Endothelial cell of umbilical vein (primary cell): ENCODE measurements at regions not wholly inside any gene's neighbourhood (a gene's known extent, or its start where the extent isn't known, plus 50 kb on each side); places are given as distances from the start of the nearest gene placed in this dataset.

Experiments used
- EZH2 ChIP-seq: IDR thresholded peaks from 2 replicates; pipeline ENCODE4 v1.6.1; 2012; ENCODE audit warnings: borderline replicate concordance, low read depth, mild to moderate bottlenecking, moderate library complexity, low read length, inconsistent platforms; ENCODE audit not compliant: severe bottlenecking
- JUN ChIP-seq: IDR thresholded peaks from 2 replicates; pipeline ENCODE4 v1.6.1; 2011; ENCODE audit warnings: borderline replicate concordance, low read depth; ENCODE audit not compliant: insufficient read length, insufficient read depth
- POLR2A ChIP-seq: IDR thresholded peaks from 2 replicates; pipeline ENCODE4 v1.6.1; 2012; ENCODE audit warnings: low read depth, mild to moderate bottlenecking, control low read depth, low read length
- TF ChIP-seq, protein P1 (sequence below), 2 donors: IDR thresholded peaks; 1 replicate in 1 of 2; 2 replicates in 1 of 2; pipeline ENCODE4 v1.5.1; 2011; ENCODE audit warnings: low read length in 2 of 2, mild to moderate bottlenecking in 2 of 2, moderate library complexity in 2 of 2, control low read depth in 1 of 2, inconsistent platforms in 1 of 2, low read depth in 1 of 2; ENCODE audit not compliant: insufficient read depth in 1 of 2; ENCODE audit errors: extremely low read depth in 1 of 2
- TF ChIP-seq, protein P2 (sequence below): IDR thresholded peaks from 2 replicates; pipeline ENCODE4 v1.6.1; 2011; ENCODE audit not compliant: insufficient read depth, insufficient read length

DNA sequence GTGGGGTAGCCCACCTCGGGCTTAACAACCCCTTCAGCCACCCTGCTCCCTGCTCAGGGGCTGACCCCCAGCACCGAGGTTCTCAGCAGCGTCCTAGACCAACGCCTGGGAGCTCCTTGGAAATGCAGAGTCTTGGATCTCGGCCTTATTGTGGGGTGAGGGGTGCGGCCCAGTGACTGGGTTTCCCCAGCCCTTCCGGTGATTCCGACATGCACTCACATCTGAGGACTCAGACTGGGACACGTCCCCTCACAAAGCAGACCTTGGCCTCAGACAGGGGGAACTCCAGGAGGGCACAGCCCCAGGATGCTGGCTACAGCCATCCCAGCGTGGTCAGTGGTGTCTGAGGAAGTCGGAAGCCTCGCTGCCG lies 117.7 kb downstream of the RFLNA start:
- TF ChIP-seq EZH2 (no peak), POLR2A (no peak), JUN (no peak)
- TF ChIP-seq, protein P1, sequence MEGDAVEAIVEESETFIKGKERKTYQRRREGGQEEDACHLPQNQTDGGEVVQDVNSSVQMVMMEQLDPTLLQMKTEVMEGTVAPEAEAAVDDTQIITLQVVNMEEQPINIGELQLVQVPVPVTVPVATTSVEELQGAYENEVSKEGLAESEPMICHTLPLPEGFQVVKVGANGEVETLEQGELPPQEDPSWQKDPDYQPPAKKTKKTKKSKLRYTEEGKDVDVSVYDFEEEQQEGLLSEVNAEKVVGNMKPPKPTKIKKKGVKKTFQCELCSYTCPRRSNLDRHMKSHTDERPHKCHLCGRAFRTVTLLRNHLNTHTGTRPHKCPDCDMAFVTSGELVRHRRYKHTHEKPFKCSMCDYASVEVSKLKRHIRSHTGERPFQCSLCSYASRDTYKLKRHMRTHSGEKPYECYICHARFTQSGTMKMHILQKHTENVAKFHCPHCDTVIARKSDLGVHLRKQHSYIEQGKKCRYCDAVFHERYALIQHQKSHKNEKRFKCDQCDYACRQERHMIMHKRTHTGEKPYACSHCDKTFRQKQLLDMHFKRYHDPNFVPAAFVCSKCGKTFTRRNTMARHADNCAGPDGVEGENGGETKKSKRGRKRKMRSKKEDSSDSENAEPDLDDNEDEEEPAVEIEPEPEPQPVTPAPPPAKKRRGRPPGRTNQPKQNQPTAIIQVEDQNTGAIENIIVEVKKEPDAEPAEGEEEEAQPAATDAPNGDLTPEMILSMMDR (IDR thresholded peaks at IDR 0.05; ENCODE audit: extremely low read depth in 1 of 2, insufficient read depth in 1 of 2, low read depth in 1 of 2, low read length in 2 of 2): no peak
- TF ChIP-seq, protein P2, sequence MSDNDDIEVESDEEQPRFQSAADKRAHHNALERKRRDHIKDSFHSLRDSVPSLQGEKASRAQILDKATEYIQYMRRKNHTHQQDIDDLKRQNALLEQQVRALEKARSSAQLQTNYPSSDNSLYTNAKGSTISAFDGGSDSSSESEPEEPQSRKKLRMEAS: no peak
